Esophagus squamous epithelium (tissue), 4 donors: ENCODE measurements at regions not wholly inside any gene's neighbourhood (a gene's known extent, or its start where the extent isn't known, plus 50 kb on each side); places are given as distances from the start of the nearest gene placed in this dataset.
"Not testable (repeated sequence)": the region's sequence is repeated elsewhere in the genome, so short reads cannot be mapped to it uniquely, and the experiment has no call there.

Experiments
- POLR2A ChIP-seq, 4 donors: fragments of 450-650 bp; IDR thresholded peaks; one replicate each; pipeline ENCODE4 v1.6.1; 2017; ENCODE audit warnings: antibody characterized with exemption in 4 of 4, mild to moderate bottlenecking in 4 of 4, moderate library complexity in 3 of 4
- TF ChIP-seq, protein P1 (sequence below), 6 experiments: fragments of 450-650 bp in 4 of 6; fragments of 200-600 bp in 2 of 6; sonication (generic) in 2 of 6; IDR thresholded peaks; one replicate each; pipeline ENCODE4 v1.5.1; 2016 to 2019; ENCODE audit warnings: antibody characterized with exemption in 6 of 6, mild to moderate bottlenecking in 4 of 6, moderate library complexity in 4 of 6

DNA sequence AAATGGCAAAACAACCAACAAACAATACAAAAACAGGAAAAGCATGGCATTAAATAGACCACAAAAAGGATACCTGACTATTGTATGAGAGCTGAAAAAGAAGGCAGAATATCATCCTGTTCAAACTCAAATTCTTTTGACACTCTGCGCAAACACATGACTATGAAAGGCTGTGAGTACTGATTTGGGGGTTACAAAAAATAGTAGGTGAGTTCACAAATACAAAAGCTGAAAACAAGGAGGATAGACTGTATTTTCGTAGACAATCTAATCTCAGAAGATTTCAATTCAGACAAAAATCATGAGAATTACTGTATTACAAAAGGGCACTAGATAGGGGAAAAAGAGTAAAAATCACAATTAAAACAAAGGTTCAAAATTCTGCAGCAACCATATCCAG lies 142.6 kb upstream of the C1QTNF3 start:
- TF ChIP-seq, protein P1, sequence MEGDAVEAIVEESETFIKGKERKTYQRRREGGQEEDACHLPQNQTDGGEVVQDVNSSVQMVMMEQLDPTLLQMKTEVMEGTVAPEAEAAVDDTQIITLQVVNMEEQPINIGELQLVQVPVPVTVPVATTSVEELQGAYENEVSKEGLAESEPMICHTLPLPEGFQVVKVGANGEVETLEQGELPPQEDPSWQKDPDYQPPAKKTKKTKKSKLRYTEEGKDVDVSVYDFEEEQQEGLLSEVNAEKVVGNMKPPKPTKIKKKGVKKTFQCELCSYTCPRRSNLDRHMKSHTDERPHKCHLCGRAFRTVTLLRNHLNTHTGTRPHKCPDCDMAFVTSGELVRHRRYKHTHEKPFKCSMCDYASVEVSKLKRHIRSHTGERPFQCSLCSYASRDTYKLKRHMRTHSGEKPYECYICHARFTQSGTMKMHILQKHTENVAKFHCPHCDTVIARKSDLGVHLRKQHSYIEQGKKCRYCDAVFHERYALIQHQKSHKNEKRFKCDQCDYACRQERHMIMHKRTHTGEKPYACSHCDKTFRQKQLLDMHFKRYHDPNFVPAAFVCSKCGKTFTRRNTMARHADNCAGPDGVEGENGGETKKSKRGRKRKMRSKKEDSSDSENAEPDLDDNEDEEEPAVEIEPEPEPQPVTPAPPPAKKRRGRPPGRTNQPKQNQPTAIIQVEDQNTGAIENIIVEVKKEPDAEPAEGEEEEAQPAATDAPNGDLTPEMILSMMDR (IDR thresholded peaks at IDR 0.05): not testable (repeated sequence)
- TF ChIP-seq POLR2A (IDR thresholded peaks at IDR 0.05): not testable (repeated sequence)
